ENCODE measurements at regions not wholly inside any gene's neighbourhood (a gene's known extent, or its start where the extent isn't known, plus 50 kb on each side); places are given as distances from the start of the nearest gene placed in this dataset.
A peak's percentile ranks its signal among the peaks of the same experiment; 100 is the strongest.

GRCh38 chr5:156093024-156093423, 233.9 kb upstream of the SGCD start:
- Histone ChIP-seq H3K4me1 (peaks cover 0 to 15% (median 0%) of the 10 kb centered on the region in 12 donors), H3K4me3 (no peak overlapping the region), H3K9me3 (peaks cover 0 to 22% (median 4%) of the 10 kb centered on the region in 12 donors), H3K36me3 (no peaks in the 10 kb centered on the region), H3K27me3 (no peaks in the 10 kb centered on the region), H3K27ac (no peak overlapping the region)
- 78 to 85% (median 83%) methylated on average over 2 of the region's 2 CpGs for WGBS, 4 donors
- ATAC-seq (no peak), DNase-seq (no peak)
- intact Hi-C loops (cut with DNase I): no loop called here
- no peak for TF ChIP-seq CTCF (IDR thresholded peaks at IDR 0.05)
- no peak for TF ChIP-seq POLR2A (IDR thresholded peaks at IDR 0.05)

GRCh38 chr5:156094001-156094400, 233.0 kb upstream of the SGCD start:
- 64 to 79% (median 76%) methylated on average over 2 to 4 of the region's 4 CpGs for WGBS, 4 donors
- peak; percentile 17 to 51 (median 28) for DNase-seq
- Histone ChIP-seq H3K4me3 (no peak overlapping the region), H3K27me3 (no peaks in the 10 kb centered on the region), H3K9me3 (peaks cover 0 to 22% (median 4%) of the 10 kb centered on the region in 12 donors), H3K27ac (no peak overlapping the region), H3K36me3 (no peaks in the 10 kb centered on the region), H3K4me1 (peaks cover 0 to 15% (median 0%) of the 10 kb centered on the region in 12 donors)
- peak; percentile 81 to 89 (median 85) for ATAC-seq
- intact Hi-C loops (cut with DNase I): no loop called here
- TF ChIP-seq CTCF (IDR thresholded peaks at IDR 0.05) (no peak), POLR2A (IDR thresholded peaks at IDR 0.05) (no peak)

GRCh38 chr5:156095709-156096241, 231.2 kb upstream of the SGCD start:
- ATAC-seq (peak in 1 of 4 donors; percentile 12), DNase-seq (peak in 1 of 5 donors; percentile 28)
- intact Hi-C loops (cut with DNase I): no loop called here
- Histone ChIP-seq H3K4me1 (peaks cover 0 to 15% (median 0%) of the 10 kb centered on the region in 12 donors), H3K36me3 (no peaks in the 10 kb centered on the region), H3K9me3 (peaks cover 0 to 11% (median under 1%) of the 10 kb centered on the region in 12 donors), H3K27ac (no peak overlapping the region), H3K27me3 (no peaks in the 10 kb centered on the region), H3K4me3 (no peak overlapping the region)
- TF ChIP-seq POLR2A (IDR thresholded peaks at IDR 0.05): no peak
- TF ChIP-seq CTCF (IDR thresholded peaks at IDR 0.05): no peak
- WGBS, 4 donors: 62 to 72% (median 65%) methylated on average over 3 of the region's 3 CpGs

- H3K27ac ChIP-seq: no peak overlapping the region
- H3K9me3 ChIP-seq: peaks cover 0 to 6% (median 0%) of the 10 kb centered on the region in 12 donors
- intact Hi-C loops (cut with DNase I): no loop called here
- 81 to 86% (median 84%) methylated on average over 1 of the region's 1 CpG for WGBS, 4 donors
- DNase-seq (no peak), ATAC-seq (no peak)
- no peaks in the 10 kb centered on the region for H3K27me3 ChIP-seq
- H3K4me3 ChIP-seq: no peak overlapping the region
- H3K36me3 ChIP-seq: no peaks in the 10 kb centered on the region
- H3K4me1 ChIP-seq: peaks cover 0 to 15% (median 0%) of the 10 kb centered on the region in 12 donors
- TF ChIP-seq POLR2A (IDR thresholded peaks at IDR 0.05): no peak
- TF ChIP-seq CTCF (IDR thresholded peaks at IDR 0.05): no peak
These were observed 230.7 kb upstream of the SGCD start for GRCh38 chr5:156096259-156096658.
